Peyer's patch (tissue), 4 donors: ENCODE measurements at regions not wholly inside any gene's neighbourhood (a gene's known extent, or its start where the extent isn't known, plus 50 kb on each side); places are given as distances from the start of the nearest gene placed in this dataset.

Experiments used
- DNase-seq, 3 donors: peaks; one replicate each; pipeline ENCODE4 v3.0.0-alpha.2; 2017 to 2019
- H3K27ac ChIP-seq, 4 donors: fragments of 200-600 bp; sonication (generic); one replicate each; pipeline ENCODE4 v1.5.1; 2016 to 2019
- H3K27me3 ChIP-seq, 2 donors: fragments of 200-600 bp; sonication (generic); one replicate each; pipeline ENCODE4 v1.5.1; 2019
- H3K36me3 ChIP-seq, 3 donors: fragments of 200-600 bp; sonication (generic); one replicate each; pipeline ENCODE4 v1.5.1; 2016 to 2019
- H3K4me1 ChIP-seq, 4 donors: fragments of 200-600 bp; sonication (generic); one replicate each; pipeline ENCODE4 v1.5.1; 2016 to 2019
- H3K4me3 ChIP-seq, 4 donors: fragments of 200-600 bp; sonication (generic); 1 replicate in 3 of 4; 2 replicates in 1 of 4; pipeline ENCODE4 v1.5.1; 2016 to 2019; ENCODE audit warnings: mild to moderate bottlenecking in 1 of 4
- H3K9me3 ChIP-seq, 4 donors: fragments of 200-600 bp; sonication (generic); one replicate each; pipeline ENCODE4 v1.5.1; 2016 to 2019; ENCODE audit warnings: mild to moderate bottlenecking in 1 of 4
- CTCF ChIP-seq, 6 experiments: fragments of 450-650 bp in 4 of 6; fragments of 200-600 bp in 2 of 6; sonication (generic) in 1 of 6; IDR thresholded peaks; one replicate each; pipeline ENCODE4 v1.5.1; 2017 to 2019; ENCODE audit warnings: antibody characterized with exemption in 6 of 6, mild to moderate bottlenecking in 3 of 6, moderate library complexity in 1 of 6
- POLR2A ChIP-seq, 2 donors: fragments of 450-650 bp; IDR thresholded peaks; one replicate each; pipeline ENCODE4 v1.5.1; 2017; ENCODE audit warnings: antibody characterized with exemption in 2 of 2, mild to moderate bottlenecking in 2 of 2, moderate library complexity in 2 of 2

- Histone ChIP-seq H3K36me3 (no peaks in the 10 kb centered on the region), H3K4me1 (no peaks in the 10 kb centered on the region), H3K4me3 (no peak overlapping the region), H3K9me3 (no peaks in the 10 kb centered on the region), H3K27me3 (no peaks in the 10 kb centered on the region), H3K27ac (no peak overlapping the region)
- TF ChIP-seq CTCF (IDR thresholded peaks at IDR 0.05) (no peak), POLR2A (IDR thresholded peaks at IDR 0.05) (no peak)
- no peak for DNase-seq
These were observed 737.1 kb upstream of the ZWINT start for GRCh38 chr10:57098146-57098545.

DNA sequence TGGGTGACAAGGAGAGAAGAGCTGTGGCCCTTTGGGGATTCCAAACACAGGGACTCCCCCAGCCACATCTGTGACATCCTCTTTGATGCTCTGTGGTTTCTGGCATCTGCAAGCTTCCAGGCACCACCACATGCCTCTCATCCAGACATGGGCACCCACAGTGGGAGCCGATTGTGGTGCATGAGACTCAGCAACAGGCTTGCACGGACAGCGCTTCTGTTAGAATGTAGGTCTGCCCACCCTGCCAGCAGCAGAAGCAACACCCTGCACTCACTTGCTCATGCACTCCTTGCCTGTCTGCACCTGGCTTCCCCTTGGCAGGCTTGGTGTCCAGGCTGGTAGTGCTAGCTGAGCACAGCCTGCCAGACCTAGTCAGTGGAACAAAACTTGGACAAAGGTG is 735.0 kb upstream of the ZWINT start:
- Histone ChIP-seq H3K27me3 (no peaks in the 10 kb centered on the region), H3K36me3 (no peaks in the 10 kb centered on the region), H3K4me3 (no peak overlapping the region), H3K4me1 (no peaks in the 10 kb centered on the region), H3K9me3 (no peaks in the 10 kb centered on the region), H3K27ac (no peak overlapping the region)
- TF ChIP-seq CTCF (IDR thresholded peaks at IDR 0.05) (no peak), POLR2A (IDR thresholded peaks at IDR 0.05) (no peak)
- no peak for DNase-seq

- TF ChIP-seq CTCF (IDR thresholded peaks at IDR 0.05) (no peak), POLR2A (IDR thresholded peaks at IDR 0.05) (no peak)
- peak in 1 of 3 donors; percentile 37 for DNase-seq
These were observed 733.9 kb upstream of the ZWINT start for GRCh38 chr10:57094965-57095364.

GRCh38 chr10:57094083-57094482 is 733.0 kb upstream of the ZWINT start:
- no peak for DNase-seq
- Histone ChIP-seq H3K36me3 (no peaks in the 10 kb centered on the region), H3K27me3 (no peaks in the 10 kb centered on the region), H3K4me3 (no peak overlapping the region), H3K9me3 (no peaks in the 10 kb centered on the region), H3K4me1 (no peaks in the 10 kb centered on the region), H3K27ac (no peak overlapping the region)
- TF ChIP-seq CTCF (IDR thresholded peaks at IDR 0.05) = no peak
- no peak for TF ChIP-seq POLR2A (IDR thresholded peaks at IDR 0.05)

More at GRCh38 chr10:57094965-57095364, 733.9 kb upstream of the ZWINT start:
- Histone ChIP-seq H3K4me1 (no peaks in the 10 kb centered on the region), H3K36me3 (no peaks in the 10 kb centered on the region), H3K4me3 (no peak overlapping the region), H3K27me3 (no peaks in the 10 kb centered on the region), H3K27ac (no peak overlapping the region), H3K9me3 (no peaks in the 10 kb centered on the region)

DNA sequence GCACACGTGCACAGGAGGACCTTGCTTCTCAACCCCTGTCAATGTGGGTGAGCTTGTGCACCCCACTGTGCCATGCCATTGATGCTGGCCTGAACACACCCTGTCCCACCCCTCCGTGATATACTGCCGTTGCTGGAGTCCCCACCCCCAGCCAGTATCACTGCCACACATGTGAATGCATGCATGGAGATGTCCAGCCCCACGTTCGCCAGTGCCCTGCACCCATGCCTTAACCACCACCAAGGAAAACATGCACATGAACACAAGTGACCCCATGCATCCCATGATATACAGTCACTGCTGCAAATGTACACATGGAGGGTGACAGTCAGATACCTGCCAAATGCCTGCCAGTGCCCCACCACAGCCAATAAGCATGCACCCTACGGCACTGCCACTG is 692.5 kb upstream of the ZWINT start:
- no peak for TF ChIP-seq POLR2A (IDR thresholded peaks at IDR 0.05)
- no peak for TF ChIP-seq CTCF (IDR thresholded peaks at IDR 0.05)
- no peak overlapping the region for H3K4me3 ChIP-seq
- H3K27ac ChIP-seq = no peak overlapping the region
- no peak for DNase-seq
- peaks cover 0 to 13% (median 0%) of the 10 kb centered on the region in 4 donors for H3K9me3 ChIP-seq
- no peaks in the 10 kb centered on the region for H3K4me1 ChIP-seq
- no peaks in the 10 kb centered on the region for H3K36me3 ChIP-seq
- no peaks in the 10 kb centered on the region for H3K27me3 ChIP-seq

DNA sequence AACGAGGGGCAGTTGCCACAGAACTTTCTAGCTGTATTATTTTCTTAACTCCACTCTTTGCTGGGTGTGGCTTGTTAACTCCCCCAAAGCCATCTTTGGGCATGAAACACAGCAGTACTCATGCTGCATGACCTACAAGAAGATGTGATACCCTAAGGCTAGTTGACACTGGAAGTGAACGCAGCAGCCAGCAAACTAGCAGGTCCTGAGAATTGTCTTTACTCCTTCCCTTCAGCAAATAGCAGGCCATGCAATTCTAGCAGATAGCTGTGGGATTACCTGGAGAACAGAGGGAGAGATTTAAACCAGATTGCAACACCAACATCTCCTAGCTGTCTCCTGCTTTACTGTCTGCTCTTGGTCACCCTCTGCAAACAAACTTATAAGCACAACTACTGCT is 688.0 kb upstream of the ZWINT start:
- Histone ChIP-seq H3K27me3 (no peaks in the 10 kb centered on the region), H3K4me3 (no peak overlapping the region), H3K36me3 (no peaks in the 10 kb centered on the region), H3K4me1 (no peaks in the 10 kb centered on the region), H3K27ac (no peak overlapping the region), H3K9me3 (peaks cover 0 to 13% (median 0%) of the 10 kb centered on the region in 4 donors)
- no peak for TF ChIP-seq CTCF (IDR thresholded peaks at IDR 0.05)
- TF ChIP-seq POLR2A (IDR thresholded peaks at IDR 0.05) = no peak
- DNase-seq = no peak
